Activated T-cell treated with anti-CD3 and anti-CD28 coated beads, Interleukin-2, amount 50 U/mL, for 72 hours (primary cell): ENCODE measurements at regions not wholly inside any gene's neighbourhood (a gene's known extent, or its start where the extent isn't known, plus 50 kb on each side); places are given as distances from the start of the nearest gene placed in this dataset.

Source experiments
- ATAC-seq, 2 donors: fragments of 150-1000 bp; cut with Tn5 transposase; replicated peaks in 1 of 2; 2 replicates each; pipeline ENCODE4 v1.10.0; 2021; ENCODE audit warnings: moderate library complexity in 2 of 2, mild to moderate bottlenecking in 1 of 2
- DNase-seq, 2 donors: peaks; one replicate each; pipeline ENCODE4 v3.0.0; 2021 to 2022; ENCODE audit warnings: mixed read lengths in 1 of 2
- H3K27ac Mint-ChIP-seq: one replicate; pipeline ENCODE4 v1.8.0; 2022; ENCODE audit warnings: mild to moderate bottlenecking, moderate library complexity, mixed read lengths
- H3K27me3 Mint-ChIP-seq: one replicate; pipeline ENCODE4 v1.8.0; 2022; ENCODE audit warnings: low read depth, mixed read lengths
- H3K36me3 Mint-ChIP-seq, 2 donors: one replicate each; pipeline ENCODE4 v1.8.0; 2022; ENCODE audit warnings: mixed read lengths in 2 of 2, mild to moderate bottlenecking in 1 of 2; ENCODE audit not compliant: insufficient read depth in 2 of 2
- H3K4me1 Mint-ChIP-seq: one replicate; pipeline ENCODE4 v1.8.0; 2022; ENCODE audit warnings: low read depth, mixed read lengths
- H3K4me3 Mint-ChIP-seq, 2 donors: one replicate each; pipeline ENCODE4 v1.8.0; 2022; ENCODE audit warnings: mild to moderate bottlenecking in 2 of 2, mixed read lengths in 2 of 2, moderate library complexity in 2 of 2
- H3K9me3 Mint-ChIP-seq, 2 donors: one replicate each; pipeline ENCODE4 v1.8.0; 2022; ENCODE audit warnings: mixed read lengths in 2 of 2

DNA sequence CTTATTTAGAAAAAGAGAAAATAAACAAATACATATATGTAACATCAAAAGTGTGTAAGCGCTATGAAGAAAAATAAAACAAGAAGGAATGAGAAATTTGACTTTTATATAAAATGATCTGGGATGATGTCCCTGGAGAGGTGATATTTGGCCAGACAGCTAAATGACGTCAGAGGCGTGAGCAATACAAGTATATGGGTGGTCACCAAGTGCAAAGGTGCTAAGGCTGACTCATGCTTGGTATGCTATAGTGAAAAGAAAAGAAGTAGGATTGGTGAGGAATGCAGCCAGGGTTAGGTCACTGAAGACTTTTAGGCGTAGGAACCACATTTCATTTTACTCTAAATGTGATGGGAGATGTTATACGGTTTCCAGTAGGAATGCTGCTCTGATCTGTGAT, 1049.1 kb upstream of the TENM3 start:
- Mint-ChIP-seq H3K9me3 (peaks cover 4% of the 10 kb centered on the region in 2 donors), H3K27ac (no peak overlapping the region), H3K36me3 (no peaks in the 10 kb centered on the region), H3K27me3 (no peaks in the 10 kb centered on the region), H3K4me1 (no peaks in the 10 kb centered on the region), H3K4me3 (no peak overlapping the region)
- no peak for ATAC-seq
- DNase-seq = no peak

GRCh38 chr4:181200076-181200475, 1043.1 kb upstream of the TENM3 start:
- ATAC-seq = no peak
- Mint-ChIP-seq H3K4me3 (no peak overlapping the region), H3K27me3 (no peaks in the 10 kb centered on the region), H3K9me3 (peaks cover 0 to 2% of the 10 kb centered on the region in 2 donors), H3K27ac (no peak overlapping the region), H3K4me1 (no peaks in the 10 kb centered on the region), H3K36me3 (no peaks in the 10 kb centered on the region)
- DNase-seq = no peak

DNA sequence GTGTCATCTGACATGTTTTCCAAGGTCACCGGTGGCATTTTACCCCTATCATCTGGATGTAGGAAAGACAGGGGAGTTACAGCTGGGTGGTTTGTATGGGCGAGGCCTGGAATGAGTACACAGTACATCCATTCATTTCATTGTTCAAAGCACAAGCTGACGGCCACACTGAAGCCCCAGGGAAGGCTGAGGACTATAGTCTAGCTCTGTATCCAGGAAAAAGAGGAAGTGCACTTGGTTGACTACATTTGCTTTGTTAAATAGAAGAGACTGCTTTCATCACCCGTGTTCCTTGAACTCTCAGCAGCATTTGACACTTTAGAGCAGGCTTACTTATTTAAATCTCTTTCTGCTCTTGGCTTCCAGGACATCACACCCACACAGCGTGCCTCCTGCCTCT, 1041.0 kb upstream of the TENM3 start:
- DNase-seq (no peak), ATAC-seq (no peak)
- no peak overlapping the region for H3K27ac Mint-ChIP-seq
- H3K9me3 Mint-ChIP-seq = peaks cover 2% of the 10 kb centered on the region in 2 donors
- H3K36me3 Mint-ChIP-seq = no peaks in the 10 kb centered on the region
- H3K4me3 Mint-ChIP-seq = no peak overlapping the region
- no peaks in the 10 kb centered on the region for H3K4me1 Mint-ChIP-seq
- no peaks in the 10 kb centered on the region for H3K27me3 Mint-ChIP-seq

DNA sequence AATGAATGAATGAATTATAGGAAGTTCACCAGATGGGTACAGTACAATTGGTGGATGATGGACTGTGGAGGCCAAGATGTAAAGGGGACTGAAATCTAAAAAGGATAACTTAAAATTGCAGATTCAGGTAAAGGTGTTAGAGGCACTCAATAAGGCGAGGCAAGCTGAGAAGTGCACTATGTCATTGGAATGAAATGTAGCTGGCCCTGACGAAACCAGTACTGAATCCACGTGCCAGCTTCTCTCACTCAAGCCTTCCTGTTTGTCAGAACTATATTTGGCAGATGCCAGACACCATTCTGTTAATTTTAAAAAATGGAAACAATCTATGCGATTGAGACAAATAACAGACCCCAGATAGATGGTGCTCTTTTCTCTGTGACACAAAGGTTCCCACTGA, 1039.1 kb upstream of the TENM3 start:
- no peak for ATAC-seq
- H3K27me3 Mint-ChIP-seq = no peaks in the 10 kb centered on the region

DNA sequence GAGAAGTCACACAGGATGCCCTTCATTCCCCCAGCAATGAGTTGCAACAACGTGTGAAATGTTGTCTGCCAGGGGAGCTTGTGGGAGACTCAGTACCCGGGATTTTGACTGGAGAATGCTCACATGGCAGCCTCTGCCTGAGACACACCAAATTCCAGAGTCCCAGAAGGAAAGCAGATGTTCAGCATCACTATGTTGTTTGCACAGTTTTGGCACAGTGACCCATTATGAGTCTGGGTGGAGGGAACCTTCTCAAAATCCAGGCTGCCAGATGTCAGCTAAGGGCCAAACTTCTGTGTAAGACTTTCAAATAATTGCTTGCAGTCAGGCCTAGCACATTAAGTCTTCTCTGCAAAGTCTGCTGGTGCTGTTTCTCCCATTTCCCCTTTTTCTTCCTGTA, 1029.7 kb upstream of the TENM3 start:
- DNase-seq (no peak), ATAC-seq (no peak)
- Mint-ChIP-seq H3K4me1 (no peaks in the 10 kb centered on the region), H3K27ac (no peak overlapping the region), H3K27me3 (no peaks in the 10 kb centered on the region), H3K9me3 (peaks cover 4% of the 10 kb centered on the region in 2 donors), H3K36me3 (no peaks in the 10 kb centered on the region), H3K4me3 (no peak overlapping the region)

More for the DNA sequence above, 1039.1 kb upstream of the TENM3 start:
- H3K27ac Mint-ChIP-seq = no peak overlapping the region
- H3K9me3 Mint-ChIP-seq = peaks cover 2% of the 10 kb centered on the region in 2 donors
- H3K36me3 Mint-ChIP-seq = no peaks in the 10 kb centered on the region
- H3K4me3 Mint-ChIP-seq = no peak overlapping the region
- H3K4me1 Mint-ChIP-seq = no peaks in the 10 kb centered on the region
- DNase-seq = no peak

- Mint-ChIP-seq H3K27me3 (no peaks in the 10 kb centered on the region), H3K27ac (no peak overlapping the region), H3K36me3 (no peaks in the 10 kb centered on the region), H3K4me3 (no peak overlapping the region), H3K9me3 (peaks cover 2% of the 10 kb centered on the region in 2 donors), H3K4me1 (no peaks in the 10 kb centered on the region)
- no peak for ATAC-seq
- DNase-seq = no peak
Measured at GRCh38 chr4:181216501-181216900, 1026.7 kb upstream of the TENM3 start.

DNA sequence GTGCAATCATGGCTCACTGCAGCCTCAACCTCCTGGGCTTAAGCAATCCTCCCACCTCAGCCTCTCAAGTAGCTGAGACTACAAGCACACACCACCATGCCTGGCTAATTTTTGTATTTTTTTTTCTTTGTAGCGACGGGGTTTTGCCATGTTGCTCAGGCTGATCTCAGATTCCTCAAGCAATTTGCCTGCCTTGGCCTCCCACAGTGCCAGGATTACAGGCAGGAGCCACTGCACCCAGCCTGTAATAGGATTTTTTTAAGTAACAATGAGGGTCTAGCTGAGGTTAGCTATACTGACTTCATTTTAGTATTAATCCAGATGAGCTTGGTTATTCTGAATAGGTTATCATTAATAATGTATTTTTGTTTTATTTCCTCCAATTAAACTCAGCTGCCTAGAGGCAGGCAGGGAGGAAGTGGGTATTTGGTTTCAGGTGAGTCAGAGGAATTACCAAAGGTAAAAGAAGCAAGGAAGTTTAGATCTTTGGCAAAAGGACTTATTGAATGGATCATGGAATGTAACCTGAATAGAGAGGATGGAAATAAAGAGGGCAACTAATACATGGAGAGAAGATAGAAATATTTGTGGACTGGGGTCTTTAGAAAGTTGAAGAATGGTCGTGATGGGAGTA, 1023.3 kb upstream of the TENM3 start:
- H3K4me1 Mint-ChIP-seq = no peaks in the 10 kb centered on the region
- no peaks in the 10 kb centered on the region for H3K36me3 Mint-ChIP-seq
- ATAC-seq = no peak
- H3K4me3 Mint-ChIP-seq = no peak overlapping the region
- no peak overlapping the region for H3K27ac Mint-ChIP-seq
- DNase-seq = no peak
- H3K27me3 Mint-ChIP-seq = no peaks in the 10 kb centered on the region
- H3K9me3 Mint-ChIP-seq = peaks cover 2% of the 10 kb centered on the region in 2 donors

DNA sequence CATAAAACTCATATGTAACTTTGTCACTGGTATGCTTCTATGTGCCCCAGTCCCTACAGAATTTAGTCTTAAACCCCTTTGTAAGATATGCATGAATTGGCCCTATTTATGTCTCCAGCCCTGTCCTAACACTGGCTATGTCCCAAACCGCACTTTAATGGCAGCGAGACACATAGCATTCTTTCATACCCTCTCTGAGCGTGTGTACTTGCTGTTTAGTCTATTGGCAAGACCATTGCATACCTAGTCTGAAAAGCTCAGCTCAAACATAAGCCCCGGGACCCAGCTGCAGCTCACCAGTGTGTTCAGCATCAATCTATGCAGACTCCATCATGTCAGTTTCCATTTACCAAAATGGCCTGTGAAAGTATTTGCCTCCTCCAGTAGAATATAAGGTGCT, 1018.4 kb upstream of the TENM3 start:
- H3K27me3 Mint-ChIP-seq = no peaks in the 10 kb centered on the region
- peaks cover 0 to 2% of the 10 kb centered on the region in 2 donors for H3K9me3 Mint-ChIP-seq
- DNase-seq (no peak), ATAC-seq (no peak)
- no peak overlapping the region for H3K4me3 Mint-ChIP-seq
- H3K4me1 Mint-ChIP-seq = no peaks in the 10 kb centered on the region
- no peak overlapping the region for H3K27ac Mint-ChIP-seq
- no peaks in the 10 kb centered on the region for H3K36me3 Mint-ChIP-seq

- Mint-ChIP-seq H3K27ac (no peak overlapping the region), H3K4me3 (no peak overlapping the region), H3K9me3 (no peaks in the 10 kb centered on the region), H3K4me1 (no peaks in the 10 kb centered on the region), H3K27me3 (no peaks in the 10 kb centered on the region), H3K36me3 (no peaks in the 10 kb centered on the region)
- ATAC-seq = no peak
- DNase-seq = no peak
Measured at GRCh38 chr4:181225616-181226261, 1017.5 kb upstream of the TENM3 start.

GRCh38 chr4:181234951-181235680, 1008.1 kb upstream of the TENM3 start:
- DNase-seq (no peak), ATAC-seq (no peak)
- Mint-ChIP-seq H3K9me3 (peaks cover 1 to 2% of the 10 kb centered on the region in 2 donors), H3K4me1 (no peaks in the 10 kb centered on the region), H3K36me3 (no peaks in the 10 kb centered on the region), H3K4me3 (no peak overlapping the region), H3K27me3 (no peaks in the 10 kb centered on the region), H3K27ac (no peak overlapping the region)

DNA sequence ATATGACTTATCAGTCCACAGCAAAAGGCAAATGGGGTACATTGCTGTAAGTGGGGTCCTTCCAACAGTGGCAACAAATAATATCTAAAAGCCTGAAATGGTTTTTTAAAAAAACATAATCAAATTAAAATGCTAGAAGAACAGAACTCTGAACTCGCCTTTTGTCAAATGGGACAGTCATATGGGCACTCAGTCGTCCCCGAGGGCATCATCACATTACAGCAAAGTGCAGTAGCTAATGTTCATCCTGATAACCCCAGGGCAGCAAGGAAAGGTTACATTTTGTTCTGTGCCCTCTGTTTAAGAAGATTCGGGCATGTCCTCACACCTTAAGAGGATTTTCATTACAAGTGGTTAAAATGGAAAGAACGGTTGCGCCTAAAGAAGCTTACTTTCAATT, 997.9 kb upstream of the TENM3 start:
- Mint-ChIP-seq H3K4me3 (no peak overlapping the region), H3K4me1 (no peaks in the 10 kb centered on the region), H3K27me3 (no peaks in the 10 kb centered on the region), H3K27ac (no peak overlapping the region), H3K9me3 (peaks cover 2% of the 10 kb centered on the region in 2 donors), H3K36me3 (no peaks in the 10 kb centered on the region)
- DNase-seq = no peak
- no peak for ATAC-seq

DNA sequence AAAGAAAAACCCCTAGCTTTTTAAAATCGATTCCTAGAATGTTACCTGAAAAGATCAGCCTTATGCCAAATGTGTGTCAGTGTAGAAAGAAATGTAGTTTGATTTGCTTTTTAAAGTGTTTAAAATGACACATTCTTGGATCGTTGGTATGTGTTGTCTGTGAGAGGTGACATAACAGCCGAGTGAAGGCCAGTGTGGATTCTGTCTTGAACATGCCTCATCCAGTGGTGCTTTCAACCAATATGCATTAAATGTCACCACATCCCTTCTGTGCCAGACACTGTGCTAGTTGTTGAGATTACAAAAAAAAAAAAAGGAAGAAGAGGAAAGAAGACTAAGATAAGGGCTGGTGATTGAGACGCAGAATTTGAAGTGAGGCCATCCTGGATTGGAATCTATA, 994.2 kb upstream of the TENM3 start:
- no peak overlapping the region for H3K4me3 Mint-ChIP-seq
- no peak for ATAC-seq
- H3K27me3 Mint-ChIP-seq = no peaks in the 10 kb centered on the region
- no peaks in the 10 kb centered on the region for H3K36me3 Mint-ChIP-seq
- H3K9me3 Mint-ChIP-seq = peaks cover 6 to 8% of the 10 kb centered on the region in 2 donors
- no peak overlapping the region for H3K27ac Mint-ChIP-seq
- H3K4me1 Mint-ChIP-seq = no peaks in the 10 kb centered on the region
- no peak for DNase-seq

DNA sequence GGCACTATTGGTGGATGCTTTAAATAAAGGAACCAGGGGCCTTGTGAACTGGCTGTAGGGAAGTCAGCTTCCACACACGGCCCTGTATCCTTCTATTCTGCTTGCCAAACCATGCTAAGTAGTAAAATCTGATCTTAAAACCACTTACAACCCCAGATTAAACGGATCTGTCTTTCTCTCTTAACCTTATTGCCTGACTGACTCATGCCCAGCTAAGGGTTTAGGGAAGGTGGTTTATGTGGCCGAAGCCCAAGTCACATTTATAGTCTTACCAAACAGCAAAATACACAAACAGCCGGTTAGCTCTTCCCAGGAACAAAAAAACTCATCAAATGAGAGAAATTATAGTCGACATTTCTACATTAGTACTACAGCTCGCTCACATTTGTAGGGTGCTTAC, 988.4 kb upstream of the TENM3 start:
- Mint-ChIP-seq H3K36me3 (no peaks in the 10 kb centered on the region), H3K9me3 (peaks cover 6 to 8% of the 10 kb centered on the region in 2 donors), H3K4me3 (no peak overlapping the region), H3K27ac (no peak overlapping the region), H3K4me1 (no peaks in the 10 kb centered on the region), H3K27me3 (no peaks in the 10 kb centered on the region)
- DNase-seq (no peak), ATAC-seq (no peak)
